ENCODE measurements at regions not wholly inside any gene's neighbourhood (a gene's known extent, or its start where the extent isn't known, plus 50 kb on each side); places are given as distances from the start of the nearest gene placed in this dataset.

GRCh38 chr7:113677811-113678210, 241.0 kb downstream of the PPP1R3A start:
- TF ChIP-seq CTCF (IDR thresholded peaks at IDR 0.05; ENCODE audit: low read depth, low read length, missing input control) (no peak), RAD21 (IDR thresholded peaks at IDR 0.05) (no peak), REST (IDR thresholded peaks at IDR 0.05) (no peak)

All from liver (tissue), 3 donors.